Endothelial cell of umbilical vein (primary cell): ENCODE measurements at regions not wholly inside any gene's neighbourhood (a gene's known extent, or its start where the extent isn't known, plus 50 kb on each side); places are given as distances from the start of the nearest gene placed in this dataset.

Source experiments
- BruUV-seq: library from RNA; stranded (reverse); fragments of 400-500 nt; replicated peaks from 2 replicates; lab custom pipeline; 2021; lab: Mats Ljungman, UMichigan
- CTCF ChIA-PET: fragments of 300-600, 350-600 bp; sonication (Branson Sonifier 250); formaldehyde crosslinking; loops from one replicate; lab custom pipeline; 2021; ENCODE audit warnings: antibody characterized with exemption, inconsistent platforms; lab: Charles Lee
- POLR2A ChIA-PET: fragments of 300-600, 350-600 bp; sonication (Branson Sonifier 250); formaldehyde crosslinking; loops from one replicate; lab custom pipeline; 2021; ENCODE audit warnings: antibody characterized with exemption, inconsistent platforms; lab: Charles Lee
- DNase-seq: peaks from one replicate; pipeline ENCODE4 v3.0.0-alpha.2; 2011; ENCODE audit warnings: low read depth, low spot score
- FAIRE-seq: peaks from 2 replicates; lab custom pipeline; 2011; peaks lifted over from hg19 to GRCh38; lab: Jason Lieb, UNC
- H2AFZ ChIP-seq: 2 replicates; pipeline ENCODE4 v1.6.0; 2012; ENCODE audit warnings: low read depth, low read length, control low read depth, inconsistent platforms
- H3K27ac ChIP-seq: 2 replicates; pipeline ENCODE4 v1.5.1; 2011; ENCODE audit warnings: low read depth, mild to moderate bottlenecking, control low read depth, low read length, moderate library complexity; ENCODE audit not compliant: insufficient read depth
- H3K27me3 ChIP-seq, 2 experiments: 2 replicates each; pipeline versions ENCODE4 v1.6.0 to v1.6.1; 2011; ENCODE audit warnings: low read length in 2 of 2, mixed read lengths in 1 of 2; ENCODE audit not compliant: control insufficient read depth in 2 of 2, insufficient read depth in 2 of 2
- H3K36me3 ChIP-seq, 2 experiments: 2 replicates in 1 of 2; 3 replicates in 1 of 2; pipeline ENCODE4 v1.5.1; 2011; ENCODE audit warnings: low read length in 2 of 2, mild to moderate bottlenecking in 1 of 2, moderate library complexity in 1 of 2; ENCODE audit not compliant: control insufficient read depth in 2 of 2, insufficient read depth in 2 of 2; ENCODE audit errors: extremely low read depth in 1 of 2
- H3K4me1 ChIP-seq: 3 replicates; pipeline ENCODE4 v1.5.1; 2011; ENCODE audit warnings: mild to moderate bottlenecking, low read length; ENCODE audit not compliant: control insufficient read depth, insufficient read depth; ENCODE audit errors: extremely low read depth
- H3K4me2 ChIP-seq: 2 replicates; pipeline ENCODE4 v1.6.1; 2011; ENCODE audit warnings: low read length, control low read depth, mixed read lengths; ENCODE audit not compliant: insufficient read depth
- H3K4me3 ChIP-seq, 3 experiments: fragments of 200-600 bp in 1 of 3; sonication (generic), shearing (Covaris generic) in 1 of 3; replicated peaks in 1 of 3; 2 replicates each; pipeline ENCODE4 v1.5.1; 2011 to 2016; ENCODE audit warnings: control low read depth in 3 of 3, low read length in 3 of 3, mild to moderate bottlenecking in 2 of 3, inconsistent platforms in 1 of 3, low read depth in 1 of 3, moderate library complexity in 1 of 3; ENCODE audit not compliant: insufficient read depth in 1 of 3
- H3K79me2 ChIP-seq: 2 replicates; pipeline ENCODE4 v1.6.0; 2012; ENCODE audit warnings: low read length, inconsistent platforms; ENCODE audit not compliant: control insufficient read depth, insufficient read depth
- H3K9ac ChIP-seq: replicated peaks from 2 replicates; pipeline ENCODE3; 2011; ENCODE audit warnings: low read length, control low read depth; ENCODE audit not compliant: insufficient read depth; ENCODE audit errors: extremely low read depth
- H3K9me1 ChIP-seq: replicated peaks from 3 replicates; pipeline ENCODE4 v1.6.0; 2011; ENCODE audit warnings: mild to moderate bottlenecking, low read length; ENCODE audit not compliant: control insufficient read depth, insufficient read depth; ENCODE audit errors: extremely low read depth
- H3K9me3 ChIP-seq: replicated peaks from 2 replicates; pipeline ENCODE4 v1.5.1; 2012; ENCODE audit warnings: low read length, inconsistent platforms; ENCODE audit not compliant: control insufficient read depth, insufficient read depth
- H4K20me1 ChIP-seq: replicated peaks from 2 replicates; pipeline ENCODE3; 2011; ENCODE audit warnings: mild to moderate bottlenecking, low read length; ENCODE audit not compliant: control insufficient read depth, insufficient read depth; ENCODE audit errors: extremely low read depth
- EZH2 ChIP-seq: IDR thresholded peaks from 2 replicates; pipeline ENCODE4 v1.6.1; 2012; ENCODE audit warnings: borderline replicate concordance, low read depth, mild to moderate bottlenecking, moderate library complexity, low read length, inconsistent platforms; ENCODE audit not compliant: severe bottlenecking
- FOS ChIP-seq: IDR thresholded peaks from 2 replicates; pipeline ENCODE4 v1.6.1; 2011; ENCODE audit warnings: mild to moderate bottlenecking, low read length, moderate library complexity, borderline replicate concordance; ENCODE audit not compliant: insufficient read depth
- GATA2 ChIP-seq: IDR thresholded peaks from 2 replicates; pipeline ENCODE4 v1.7.0; 2011; ENCODE audit warnings: low read depth, mild to moderate bottlenecking, moderate library complexity, mixed read lengths, low read length; ENCODE audit not compliant: insufficient read length, insufficient read depth
- JUN ChIP-seq: IDR thresholded peaks from 2 replicates; pipeline ENCODE4 v1.6.1; 2011; ENCODE audit warnings: borderline replicate concordance, low read depth; ENCODE audit not compliant: insufficient read length, insufficient read depth
- MYC ChIP-seq: IDR thresholded peaks from one replicate; pipeline ENCODE4 v1.6.1; 2011; ENCODE audit warnings: mild to moderate bottlenecking, low read depth, low read length
- POLR2A ChIP-seq: IDR thresholded peaks from 2 replicates; pipeline ENCODE4 v1.6.1; 2012; ENCODE audit warnings: low read depth, mild to moderate bottlenecking, control low read depth, low read length
- POLR2AphosphoS5 ChIP-seq: IDR thresholded peaks from 2 replicates; pipeline ENCODE4 v1.6.1; 2012; ENCODE audit warnings: low read depth, mild to moderate bottlenecking, control low read depth, low read length, moderate library complexity; ENCODE audit not compliant: insufficient read depth
- dilution Hi-C: fragments of 300-500 bp; cut with MboI; formaldehyde crosslinking; loops from one replicate; pipeline ENCODE4 v1.15.0; 2019; ENCODE audit warnings: low sequenced_read_pairs; ENCODE audit not compliant: extremely low pct_ligation_motif_present
- intact Hi-C: fragments of 100-400 bp; cut with micrococcal nuclease; formaldehyde crosslinking; loops from one replicate; pipeline ENCODE4 v1.10.0; 2022
- TF ChIP-seq, protein P1 (sequence below): IDR thresholded peaks from 2 replicates; pipeline ENCODE4 v1.6.1; 2011; ENCODE audit not compliant: insufficient read depth, insufficient read length
- TF ChIP-seq, protein P2 (sequence below), 2 donors: IDR thresholded peaks; 1 replicate in 1 of 2; 2 replicates in 1 of 2; pipeline ENCODE4 v1.5.1; 2011; ENCODE audit warnings: low read length in 2 of 2, mild to moderate bottlenecking in 2 of 2, moderate library complexity in 2 of 2, control low read depth in 1 of 2, inconsistent platforms in 1 of 2, low read depth in 1 of 2; ENCODE audit not compliant: insufficient read depth in 1 of 2; ENCODE audit errors: extremely low read depth in 1 of 2

DNA sequence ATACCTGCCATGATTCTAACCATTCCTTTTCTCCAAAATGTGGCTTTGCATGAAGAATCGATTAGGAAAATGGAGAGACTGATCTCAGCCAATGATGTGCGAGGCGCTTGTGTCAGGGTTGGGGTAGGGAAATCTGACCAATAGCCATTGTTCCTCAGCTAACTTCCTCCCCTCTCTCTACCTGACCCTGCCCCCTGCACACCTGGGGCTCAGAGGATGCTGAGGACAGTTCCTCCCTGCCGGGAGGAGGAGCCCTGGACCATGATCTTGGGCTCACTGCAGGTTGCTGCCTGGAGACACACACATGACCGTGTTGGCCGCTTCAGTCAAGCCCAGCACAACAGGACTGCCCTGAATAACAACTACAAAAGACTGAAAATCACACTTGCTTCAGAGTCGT, 119.8 kb upstream of the SFSWAP start:
- Histone ChIP-seq H4K20me1 (no peaks in the 10 kb centered on the region), H3K9ac (no peak overlapping the region), H3K9me3 (peaks cover 2% of the 10 kb centered on the region), H3K4me3 (no peak overlapping the region), H2AFZ (no peak overlapping the region), H3K4me2 (no peak overlapping the region), H3K79me2 (no peaks in the 10 kb centered on the region), H3K27me3 (no peaks in the 10 kb centered on the region), H3K9me1 (no peaks in the 10 kb centered on the region), H3K4me1 (no peaks in the 10 kb centered on the region), H3K36me3 (no peaks in the 10 kb centered on the region), H3K27ac (no peak overlapping the region)
- POLR2A ChIA-PET, result no interaction called here
- FAIRE-seq, result no peak
- intact Hi-C loops, result no loop called here
- TF ChIP-seq, protein P1, sequence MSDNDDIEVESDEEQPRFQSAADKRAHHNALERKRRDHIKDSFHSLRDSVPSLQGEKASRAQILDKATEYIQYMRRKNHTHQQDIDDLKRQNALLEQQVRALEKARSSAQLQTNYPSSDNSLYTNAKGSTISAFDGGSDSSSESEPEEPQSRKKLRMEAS, result no peak
- dilution Hi-C loops, result no loop called here
- no TSS peak for BruUV-seq
- CTCF ChIA-PET, result no interaction called here
- no peak for DNase-seq

DNA sequence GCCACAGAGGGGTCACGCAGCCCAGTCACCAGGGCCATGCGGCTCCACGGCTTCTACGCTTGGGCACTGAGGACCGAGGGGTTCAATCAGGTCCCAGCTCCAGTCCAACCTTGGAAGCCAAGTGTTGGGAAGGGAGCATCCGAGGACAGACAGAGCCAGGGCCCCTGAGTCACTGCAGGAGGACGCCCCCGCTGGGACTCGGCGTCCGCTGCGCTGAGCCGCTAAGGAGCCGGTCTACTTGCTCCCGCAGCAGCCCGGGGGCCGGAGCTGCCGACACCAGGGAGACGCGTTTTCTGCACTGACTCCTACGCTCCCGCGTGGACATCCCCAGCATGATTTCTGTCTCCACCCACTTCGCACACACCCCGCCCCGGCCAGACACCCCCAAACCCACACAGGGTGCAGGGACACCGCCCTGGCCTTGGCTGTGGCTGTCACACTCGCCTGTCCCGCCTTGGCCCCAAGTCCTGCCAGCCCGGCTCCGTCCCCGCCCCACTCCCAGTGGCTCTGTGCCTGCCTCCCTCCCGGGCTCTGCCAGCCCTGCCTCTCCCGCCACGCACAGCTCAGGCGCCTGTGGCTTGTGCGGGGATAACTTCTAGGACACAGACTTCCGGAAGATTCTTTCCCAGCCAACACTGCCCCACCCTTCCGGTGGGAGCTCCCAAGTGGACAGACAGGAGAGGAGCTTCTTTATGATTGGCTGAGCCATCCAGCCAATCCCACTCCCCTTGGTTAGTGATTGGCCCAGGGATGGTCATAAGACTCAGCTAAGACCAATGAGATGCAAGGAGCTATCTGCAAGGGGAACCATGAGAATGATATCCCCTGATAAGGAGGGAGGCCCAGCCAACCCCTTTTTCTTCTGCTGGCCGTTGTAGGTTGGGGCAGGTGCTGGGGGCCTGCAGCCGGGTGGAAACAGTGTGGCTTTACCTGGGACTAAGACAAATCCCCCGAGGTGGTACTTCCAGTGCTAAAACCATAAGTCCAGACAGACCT, 118.9 kb upstream of the SFSWAP start:
- Histone ChIP-seq H3K36me3 (no peaks in the 10 kb centered on the region), H3K9me3 (peaks cover 2% of the 10 kb centered on the region), H3K4me1 (no peaks in the 10 kb centered on the region), H3K9me1 (no peaks in the 10 kb centered on the region), H4K20me1 (no peaks in the 10 kb centered on the region), H3K4me2 (no peak overlapping the region), H3K79me2 (no peaks in the 10 kb centered on the region), H3K27me3 (no peaks in the 10 kb centered on the region), H3K27ac (no peak overlapping the region), H2AFZ (no peak overlapping the region), H3K9ac (no peak overlapping the region), H3K4me3 (no peak overlapping the region)
- BruUV-seq, result no TSS peak
- dilution Hi-C loops (no loop called here), intact Hi-C loops (no loop called here)
- FAIRE-seq, result no peak
- no peak for TF ChIP-seq POLR2A
- TF ChIP-seq, protein P2, sequence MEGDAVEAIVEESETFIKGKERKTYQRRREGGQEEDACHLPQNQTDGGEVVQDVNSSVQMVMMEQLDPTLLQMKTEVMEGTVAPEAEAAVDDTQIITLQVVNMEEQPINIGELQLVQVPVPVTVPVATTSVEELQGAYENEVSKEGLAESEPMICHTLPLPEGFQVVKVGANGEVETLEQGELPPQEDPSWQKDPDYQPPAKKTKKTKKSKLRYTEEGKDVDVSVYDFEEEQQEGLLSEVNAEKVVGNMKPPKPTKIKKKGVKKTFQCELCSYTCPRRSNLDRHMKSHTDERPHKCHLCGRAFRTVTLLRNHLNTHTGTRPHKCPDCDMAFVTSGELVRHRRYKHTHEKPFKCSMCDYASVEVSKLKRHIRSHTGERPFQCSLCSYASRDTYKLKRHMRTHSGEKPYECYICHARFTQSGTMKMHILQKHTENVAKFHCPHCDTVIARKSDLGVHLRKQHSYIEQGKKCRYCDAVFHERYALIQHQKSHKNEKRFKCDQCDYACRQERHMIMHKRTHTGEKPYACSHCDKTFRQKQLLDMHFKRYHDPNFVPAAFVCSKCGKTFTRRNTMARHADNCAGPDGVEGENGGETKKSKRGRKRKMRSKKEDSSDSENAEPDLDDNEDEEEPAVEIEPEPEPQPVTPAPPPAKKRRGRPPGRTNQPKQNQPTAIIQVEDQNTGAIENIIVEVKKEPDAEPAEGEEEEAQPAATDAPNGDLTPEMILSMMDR (IDR thresholded peaks at IDR 0.05; ENCODE audit: extremely low read depth in 1 of 2, insufficient read depth in 1 of 2, low read depth in 1 of 2, low read length in 2 of 2), result no peak
- no peak for TF ChIP-seq MYC
- TF ChIP-seq JUN, result no peak
- TF ChIP-seq FOS, result no peak
- TF ChIP-seq GATA2, result no peak
- TF ChIP-seq POLR2AphosphoS5, result no peak
- TF ChIP-seq EZH2, result no peak
- TF ChIP-seq, protein P1, result no peak
- no peak for DNase-seq
- ChIA-PET CTCF (no interaction called here), POLR2A (no interaction called here)
